HUDEP-2 (cell line): ENCODE measurements at regions not wholly inside any gene's neighbourhood (a gene's known extent, or its start where the extent isn't known, plus 50 kb on each side); places are given as distances from the start of the nearest gene placed in this dataset.
"Not testable (repeated sequence)": the region's sequence is repeated elsewhere in the genome, so short reads cannot be mapped to it uniquely, and the experiment has no call there.

Source experiments
- DNase-seq, 76 experiments: peaks; one replicate each; lab custom pipeline; 2025; ENCODE audit not compliant: unreplicated experiment in 76 of 76; lab: John Stamatoyannopoulos, UW

GRCh38 chrY:18992684-18993083 lies 219.1 kb upstream of the HSFY2 start:
- DNase-seq: not testable (repeated sequence)

DNA sequence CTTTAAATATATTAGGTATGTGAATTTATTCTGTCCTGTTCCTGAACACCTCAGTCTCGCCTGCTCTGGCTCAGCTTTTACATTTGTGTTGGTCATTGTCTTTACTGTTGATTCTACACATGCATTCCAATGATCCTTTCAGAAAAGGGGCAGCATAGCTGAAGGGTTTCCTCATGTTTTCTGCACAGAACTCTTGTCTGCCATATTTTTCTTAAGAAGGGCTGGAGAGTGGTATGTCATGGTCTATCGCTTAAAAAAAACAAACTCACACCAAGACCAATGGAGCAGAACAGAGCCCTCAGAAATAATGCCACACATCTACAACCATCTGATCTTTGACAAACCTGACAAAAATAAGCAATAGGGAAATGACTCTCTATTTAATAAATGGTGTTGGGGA lies 215.8 kb upstream of the HSFY2 start:
- DNase-seq: no peak

DNA sequence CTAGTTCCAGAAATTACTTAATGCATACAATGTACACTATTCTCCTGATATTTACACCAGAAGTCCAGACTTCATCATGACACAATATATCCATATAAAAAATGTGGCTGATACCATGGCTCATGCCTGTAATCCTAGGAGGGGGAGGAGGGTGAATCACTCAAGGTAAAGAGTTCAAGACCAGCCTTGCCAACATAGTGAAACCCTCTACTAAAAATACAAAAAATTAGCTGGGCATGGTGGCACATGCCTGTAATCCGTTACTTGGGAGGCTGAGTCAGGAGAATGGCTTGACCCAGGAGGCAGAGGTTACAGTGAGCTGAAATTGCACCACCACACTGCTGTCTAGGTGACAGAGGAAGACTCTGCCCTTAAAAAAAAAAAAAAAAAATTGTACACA lies 192.5 kb upstream of the HSFY2 start:
- no peak for DNase-seq

DNA sequence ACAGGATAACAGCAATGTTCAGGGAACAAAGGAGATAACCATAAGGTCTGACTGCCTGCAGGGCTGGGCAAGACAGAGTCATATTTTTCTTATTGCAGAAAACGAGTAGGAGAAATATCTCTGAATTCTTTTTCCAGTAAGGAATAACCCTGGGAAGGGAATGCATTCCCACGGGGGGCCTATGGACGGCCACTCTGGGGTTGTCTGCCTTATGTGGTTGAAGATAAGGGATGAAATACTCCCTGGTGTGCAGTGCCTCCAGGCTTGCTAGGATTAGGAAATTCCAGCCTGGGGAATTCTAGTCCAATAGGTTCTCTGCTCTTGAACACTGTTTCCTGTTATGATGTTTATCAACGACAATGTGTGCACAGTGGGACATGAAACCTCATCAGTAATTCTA lies 185.3 kb upstream of the HSFY2 start:
- no peak for DNase-seq

GRCh38 chrY:18951657-18952435 lies 178.3 kb upstream of the HSFY2 start:
- no peak for DNase-seq

DNA sequence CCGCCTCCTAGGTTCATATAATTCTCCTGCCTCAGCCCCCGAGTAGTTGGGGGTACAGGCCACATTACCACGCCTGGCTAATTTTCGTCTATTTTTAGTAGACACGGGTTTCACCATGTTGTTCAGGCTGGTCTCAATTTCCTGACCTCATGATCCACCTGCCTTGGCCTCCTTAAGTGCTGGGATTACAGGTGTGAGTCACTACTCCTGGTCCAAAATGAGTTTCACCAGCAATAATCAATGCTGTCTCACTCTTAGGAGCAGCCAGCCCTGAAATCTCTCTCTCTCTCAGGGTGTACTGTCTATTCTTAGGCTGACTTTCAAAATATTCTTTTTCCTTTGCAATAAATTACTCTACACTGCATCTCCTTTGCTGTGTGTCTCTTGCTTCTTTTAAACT lies 177.5 kb upstream of the HSFY2 start:
- DNase-seq: no peak

DNA sequence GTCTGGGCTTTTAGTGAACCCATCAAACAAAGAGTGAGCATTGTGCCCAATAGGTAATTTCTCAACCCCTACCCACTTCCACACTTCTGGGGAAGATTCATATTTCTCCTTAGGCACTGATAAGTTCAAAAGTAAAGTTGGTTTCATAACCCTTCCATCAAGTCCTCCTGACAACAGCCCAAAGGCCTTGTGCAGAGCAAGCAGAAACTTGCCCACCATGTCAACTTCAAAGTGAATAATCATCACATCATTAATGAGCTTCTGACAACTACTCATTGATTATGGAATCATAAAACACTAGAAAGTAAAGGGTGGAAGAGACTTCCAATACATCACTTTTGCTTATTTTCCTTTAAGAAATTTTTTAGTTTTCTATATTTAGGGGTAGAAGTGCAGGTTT lies 163.3 kb upstream of the HSFY2 start:
- DNase-seq: no peak

DNA sequence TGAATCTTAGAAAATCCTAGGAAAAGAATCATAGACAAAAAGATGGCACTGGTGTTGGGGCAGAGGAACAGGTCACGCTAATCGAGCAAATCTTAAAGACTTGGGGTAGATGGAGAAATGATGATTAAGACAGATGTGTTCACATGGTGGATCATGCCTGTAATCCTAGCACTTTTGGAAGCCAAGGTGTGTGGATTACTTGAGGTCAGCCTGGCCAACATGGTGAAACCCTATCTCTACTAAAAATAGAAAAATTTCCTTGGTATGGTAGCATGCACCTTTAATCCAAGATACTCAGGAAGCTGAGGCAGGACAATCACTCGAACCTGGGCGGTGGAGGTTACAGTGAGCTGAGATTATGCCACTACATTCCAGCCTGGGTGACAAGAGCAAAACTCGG lies 145.7 kb upstream of the HSFY2 start:
- DNase-seq: no peak

DNA sequence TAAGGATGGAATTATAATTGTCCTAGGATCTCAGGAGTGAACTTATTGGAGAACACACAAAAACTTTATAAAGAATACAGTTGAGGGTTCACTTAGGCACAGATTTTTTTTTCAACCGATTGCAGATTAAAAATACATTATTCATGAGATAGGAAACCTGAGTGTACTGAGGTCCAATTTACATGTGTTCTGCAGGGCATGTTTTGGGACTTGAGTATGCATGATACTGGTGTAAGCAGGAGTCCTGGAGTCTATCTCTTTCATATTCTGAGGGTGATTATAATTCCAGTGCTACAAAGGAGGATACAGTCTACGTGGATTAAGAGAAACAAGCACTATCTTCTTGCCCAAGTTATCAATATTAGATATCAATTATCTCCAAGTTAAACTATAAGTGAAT lies 139.3 kb upstream of the HSFY2 start:
- no peak for DNase-seq

DNA sequence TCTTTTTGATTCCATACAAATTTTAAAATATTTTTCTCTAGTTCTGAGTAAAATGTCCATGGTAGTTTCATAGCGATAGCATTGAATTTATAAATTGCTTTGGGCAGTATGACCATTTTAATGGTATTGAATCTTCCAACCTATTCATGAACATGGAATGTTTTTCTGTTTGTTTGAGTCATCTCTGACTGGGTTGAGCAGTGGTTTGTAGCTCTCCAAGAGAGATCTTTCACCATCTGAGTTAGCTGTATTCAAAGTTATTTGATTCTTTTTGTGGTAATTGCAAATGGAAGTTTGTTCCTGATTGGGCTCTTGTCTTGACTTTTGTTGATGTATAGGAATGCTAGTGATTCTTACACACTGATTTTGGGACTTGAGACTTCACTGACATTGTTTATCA lies 136.3 kb upstream of the HSFY2 start:
- no peak for DNase-seq

DNA sequence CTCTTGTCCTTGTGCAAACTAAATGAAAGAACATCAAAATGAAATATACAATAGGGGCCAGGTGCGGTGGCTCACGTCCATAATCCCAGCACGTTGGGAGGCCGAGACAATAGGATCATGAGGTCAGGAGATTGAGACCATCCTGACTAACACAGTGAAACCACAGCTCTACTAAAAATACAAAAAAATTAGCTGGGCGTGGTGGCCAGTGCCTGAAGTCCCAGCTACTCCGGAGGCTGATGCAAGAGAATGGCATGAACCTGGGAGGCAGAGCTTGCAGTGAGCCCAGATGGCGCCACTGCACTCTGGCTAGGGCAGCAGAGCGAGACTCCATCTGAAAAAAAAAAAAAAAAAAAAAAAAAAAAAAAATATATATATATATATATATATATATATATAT lies 132.7 kb upstream of the HSFY2 start:
- DNase-seq: peak in 2 of 76 experiments; percentile 0 to 1

DNA sequence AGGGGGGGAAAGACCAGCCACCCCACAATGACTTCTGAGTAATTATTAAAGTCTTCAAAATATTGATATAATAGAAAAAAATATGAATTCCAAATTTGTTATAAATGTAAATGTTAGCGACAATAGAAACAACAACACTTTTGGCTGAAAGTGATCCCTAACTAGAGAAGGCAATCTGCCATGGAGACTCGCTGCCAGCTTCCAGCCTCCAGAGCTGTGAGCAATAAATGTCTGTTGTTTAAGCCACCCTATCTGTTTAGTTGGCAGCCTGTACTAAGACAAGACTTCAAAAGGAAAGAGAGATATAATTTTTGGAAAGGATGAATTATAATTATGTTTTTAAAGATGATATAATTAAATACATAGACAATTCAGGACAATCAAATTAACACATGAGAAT lies 130.8 kb upstream of the HSFY2 start:
- DNase-seq: no peak

DNA sequence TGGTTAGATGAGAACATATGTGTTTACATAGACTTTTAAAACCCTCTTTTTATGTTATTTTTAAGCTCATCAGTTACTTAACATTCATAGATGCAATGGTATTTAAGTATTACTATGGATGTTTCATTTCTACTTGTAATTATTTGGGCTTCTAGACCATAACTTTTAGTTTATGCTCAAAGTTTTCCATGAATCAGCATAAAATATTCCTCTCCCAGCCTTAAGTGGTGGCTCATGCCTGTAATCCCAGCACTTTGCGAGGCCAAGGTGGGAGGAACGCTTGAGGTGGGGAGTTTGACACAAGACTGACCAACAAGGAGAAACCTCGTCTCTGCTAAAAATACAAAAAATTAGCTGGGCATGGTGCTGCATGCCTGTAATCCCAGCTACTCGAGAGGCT lies 118.5 kb upstream of the HSFY2 start:
- no peak for DNase-seq

DNA sequence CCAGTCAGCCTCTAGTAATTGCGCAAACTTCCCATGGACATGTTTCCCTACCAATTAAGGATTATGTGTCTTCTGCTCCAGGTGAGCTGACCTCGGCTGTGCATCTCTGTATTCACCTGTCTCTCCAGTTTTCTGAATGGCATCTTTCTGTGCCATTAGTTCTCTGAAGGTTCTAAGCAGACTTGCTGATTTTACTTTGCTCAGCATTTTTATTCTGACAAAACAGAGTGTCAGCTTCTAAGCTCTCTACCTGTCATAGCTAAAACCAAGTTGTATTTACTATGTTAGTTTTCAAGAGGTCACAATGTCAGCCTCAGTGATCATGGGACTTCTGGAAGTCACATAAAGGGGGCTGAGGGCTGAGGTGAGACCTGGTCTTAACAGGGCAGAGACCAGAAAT lies 116.0 kb upstream of the HSFY2 start:
- DNase-seq: no peak

DNA sequence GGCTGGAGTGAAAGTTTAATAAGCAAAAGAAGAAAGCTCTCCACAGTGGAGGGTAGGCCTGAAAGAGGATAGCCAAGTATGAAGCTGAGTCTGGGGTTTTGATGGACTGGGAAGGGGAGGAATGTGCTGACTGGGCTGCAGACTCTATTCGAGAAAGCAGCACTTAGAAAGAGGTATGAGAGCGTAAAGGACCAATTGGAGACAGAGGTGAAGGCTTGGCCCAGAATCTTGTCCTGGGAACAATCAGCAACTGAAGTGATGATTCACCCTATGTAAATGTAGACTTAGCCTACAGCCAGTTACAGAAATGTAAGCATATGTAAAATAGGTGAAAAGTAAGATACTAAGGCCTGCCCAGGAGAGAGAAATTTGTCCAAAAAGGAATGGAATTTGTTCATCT lies 111.2 kb upstream of the HSFY2 start:
- DNase-seq: no peak

DNA sequence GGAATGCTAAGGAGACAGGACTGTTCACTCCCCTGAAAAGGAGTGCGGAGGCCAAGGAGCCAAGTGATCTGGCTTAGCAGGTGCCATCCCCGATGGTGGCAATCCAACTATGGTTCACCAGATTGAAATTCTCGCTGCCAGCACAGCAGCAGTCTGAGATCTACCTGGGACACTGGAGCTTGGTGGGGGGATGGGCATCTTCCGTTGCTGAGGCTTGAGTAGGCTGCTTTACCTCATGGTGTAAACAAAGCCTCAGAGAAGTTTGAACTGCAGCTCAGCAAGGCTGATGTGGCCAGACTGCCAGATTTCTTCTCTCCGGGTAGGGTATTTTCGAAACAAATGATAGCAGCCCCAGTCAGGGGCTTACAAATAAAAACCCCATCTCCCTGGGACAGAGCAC lies 95.6 kb upstream of the HSFY2 start:
- not testable (repeated sequence) for DNase-seq

DNA sequence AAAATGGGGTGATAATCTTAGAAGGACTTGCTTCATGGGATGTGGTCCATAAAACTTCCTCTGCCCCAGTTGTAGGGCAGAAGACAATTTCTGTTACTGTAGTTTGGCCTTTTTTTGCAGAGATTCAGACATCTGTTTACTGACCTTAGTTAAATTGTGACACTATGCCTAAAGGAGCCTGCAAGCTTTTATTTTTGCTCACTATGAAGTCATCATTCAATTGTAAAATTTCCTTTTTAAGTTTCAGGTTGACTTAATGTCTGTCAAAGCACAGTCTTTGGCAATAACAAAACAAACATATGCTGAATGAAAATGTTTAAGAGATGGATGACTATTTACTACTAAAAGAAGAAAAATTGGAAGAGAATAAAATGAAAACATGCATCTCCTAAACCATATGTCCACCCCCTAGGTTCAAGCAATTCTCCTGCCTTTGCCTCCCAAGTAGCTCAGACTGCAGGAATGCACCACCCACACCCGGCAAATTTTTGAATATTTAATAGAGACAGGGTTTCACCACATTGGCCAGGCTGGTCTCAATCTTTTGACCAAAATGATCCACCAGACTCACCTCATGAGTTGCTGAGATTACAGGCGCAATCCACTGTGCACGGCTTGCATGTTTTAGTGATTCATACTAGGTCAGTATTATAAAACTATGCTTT lies 93.5 kb upstream of the HSFY2 start:
- not testable (repeated sequence) for DNase-seq

GRCh38 chrY:18860856-18861255 lies 87.3 kb upstream of the HSFY2 start:
- not testable (repeated sequence) for DNase-seq

GRCh38 chrY:18858484-18859191 lies 85.1 kb upstream of the HSFY2 start:
- DNase-seq: not testable (repeated sequence)

- not testable (repeated sequence) for DNase-seq
Observed at GRCh38 chrY:18855184-18855583, 81.6 kb upstream of the HSFY2 start.

GRCh38 chrY:18853323-18853722 lies 79.8 kb upstream of the HSFY2 start:
- DNase-seq: not testable (repeated sequence)

DNA sequence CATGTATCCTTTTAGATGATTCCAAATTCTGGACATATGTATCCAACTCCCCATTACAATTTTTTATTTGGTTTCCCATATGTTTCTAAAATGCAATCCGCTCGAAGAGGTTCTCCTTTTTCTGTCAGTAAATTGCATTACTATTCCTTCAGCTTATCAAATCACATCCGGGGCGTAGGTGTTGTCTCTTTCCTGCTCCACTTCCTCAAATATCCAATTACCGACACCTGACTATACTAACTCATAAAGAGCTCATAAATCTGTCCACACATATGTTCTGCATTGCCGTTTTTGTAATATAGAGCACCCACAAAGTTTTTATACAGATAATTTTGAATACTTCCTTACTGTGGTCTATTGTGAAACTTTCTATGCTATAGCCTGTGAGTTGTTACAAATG lies 63.1 kb upstream of the HSFY2 start:
- not testable (repeated sequence) for DNase-seq
